Effector CD8-positive, alpha-beta T cell (primary cell): ENCODE measurements at regions not wholly inside any gene's neighbourhood (a gene's known extent, or its start where the extent isn't known, plus 50 kb on each side); places are given as distances from the start of the nearest gene placed in this dataset.

Experiments used
- DNase-seq: peaks from one replicate; lab custom pipeline; 2025; lab: John Stamatoyannopoulos, UW

DNA sequence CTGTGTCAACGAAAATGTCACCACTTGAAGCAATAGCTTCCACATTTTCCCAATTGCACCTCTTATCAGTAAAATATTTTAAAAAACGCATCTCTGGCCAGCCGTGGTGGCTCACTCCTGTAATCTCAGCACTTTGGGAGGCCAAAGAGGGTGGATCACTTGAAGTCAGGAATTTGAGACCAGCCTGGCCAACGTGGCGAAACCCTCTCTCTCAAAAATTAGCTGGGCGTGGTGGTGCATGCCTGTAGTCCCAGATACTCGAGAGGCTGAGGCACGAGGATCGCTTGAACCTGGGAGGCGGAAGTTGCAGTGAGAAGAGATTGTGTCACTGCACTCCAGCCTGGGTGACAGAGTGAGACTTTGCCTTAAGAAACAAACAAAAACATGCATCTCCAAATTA lies 210.1 kb upstream of the CHD1 start:
- no peak for DNase-seq

DNA sequence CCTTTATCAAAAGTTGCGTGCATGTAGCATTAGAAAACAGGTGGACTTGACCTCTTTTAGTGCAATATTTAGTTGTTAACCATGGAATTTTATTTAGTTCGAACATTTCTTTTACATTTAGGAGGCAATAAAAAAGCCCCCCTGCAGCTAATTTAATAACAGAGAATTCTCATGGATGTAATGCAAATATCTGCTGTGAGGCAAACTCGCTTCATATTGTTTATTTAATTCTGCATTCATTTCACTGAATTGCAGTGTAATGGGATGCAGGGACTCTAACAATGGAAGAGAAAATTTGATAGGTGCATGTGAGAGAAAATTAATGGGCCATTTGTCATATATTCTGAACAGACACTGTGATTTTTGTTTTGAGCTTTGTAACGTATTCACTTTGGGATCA lies 205.1 kb upstream of the CHD1 start:
- DNase-seq = no peak

DNA sequence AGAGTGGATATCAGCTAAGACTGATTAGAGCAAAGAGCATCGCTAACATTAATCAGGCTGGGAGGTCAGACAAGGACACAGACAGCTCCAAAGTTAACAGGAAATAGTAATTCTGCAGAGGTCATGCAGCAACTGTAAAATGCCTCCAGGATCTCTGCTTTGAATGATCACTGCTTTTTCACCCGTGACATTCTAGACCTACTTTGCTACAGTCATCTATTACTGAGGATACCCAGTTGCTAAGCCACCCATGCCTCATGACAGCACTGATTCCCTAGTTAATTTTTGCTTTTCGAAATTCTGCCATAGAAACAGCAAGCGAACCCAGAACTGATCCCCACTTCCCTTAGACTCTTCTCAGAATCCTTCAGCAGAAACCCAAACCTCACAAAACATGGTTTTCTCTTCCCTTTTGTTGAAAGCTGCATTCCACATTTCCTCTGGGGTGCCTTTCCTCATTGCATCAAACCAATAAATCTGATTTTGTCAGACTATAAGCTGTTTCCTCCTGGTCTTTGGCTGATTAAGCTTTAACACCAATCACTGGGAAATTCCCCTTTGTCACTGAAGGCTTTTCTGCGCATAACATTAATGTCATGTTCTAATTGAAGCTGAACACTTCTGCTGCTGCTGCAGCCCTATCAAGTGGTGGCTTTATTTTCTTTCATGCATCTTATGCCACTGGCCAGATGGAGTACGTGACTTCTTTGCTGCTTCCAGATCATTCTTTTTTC lies 201.1 kb upstream of the CHD1 start:
- DNase-seq = no peak

DNA sequence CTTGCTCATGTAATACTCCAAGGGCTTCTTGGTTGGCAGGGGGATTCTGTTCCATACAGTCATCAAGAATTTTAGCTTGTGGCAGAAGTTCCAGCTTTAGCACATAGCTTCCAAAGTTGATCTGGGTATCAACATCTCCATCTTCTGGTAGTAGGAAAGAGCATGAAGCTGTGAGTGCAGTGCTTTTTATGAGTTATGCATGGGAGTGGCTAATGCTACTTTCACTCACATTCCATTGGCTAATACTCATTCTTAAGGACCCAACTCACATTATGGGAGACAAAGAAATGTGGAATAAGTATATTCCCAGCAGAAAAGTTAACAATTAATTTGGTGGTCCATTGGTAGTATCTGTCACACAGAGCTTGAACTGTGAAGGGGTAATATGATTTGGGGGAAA lies 194.2 kb upstream of the CHD1 start:
- DNase-seq = no peak

DNA sequence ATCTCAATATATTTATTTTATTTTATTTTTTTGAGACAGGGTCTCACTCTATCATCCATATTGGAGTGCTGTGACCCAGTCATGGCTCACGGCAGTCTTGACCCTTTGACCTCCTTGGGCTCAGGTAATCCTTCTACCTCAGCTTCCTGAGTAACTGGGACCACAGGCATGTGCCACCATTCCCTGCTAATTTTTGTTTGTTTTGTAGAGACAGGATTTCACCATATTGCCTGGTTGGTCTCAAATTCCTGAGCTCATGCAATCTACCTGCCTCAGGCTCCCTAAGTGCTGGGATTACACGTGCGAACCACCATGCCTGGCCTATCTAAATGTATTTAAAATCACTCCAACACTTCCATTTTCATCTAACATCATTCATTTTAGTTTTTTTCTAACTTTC lies 190.5 kb upstream of the CHD1 start:
- DNase-seq = no peak

DNA sequence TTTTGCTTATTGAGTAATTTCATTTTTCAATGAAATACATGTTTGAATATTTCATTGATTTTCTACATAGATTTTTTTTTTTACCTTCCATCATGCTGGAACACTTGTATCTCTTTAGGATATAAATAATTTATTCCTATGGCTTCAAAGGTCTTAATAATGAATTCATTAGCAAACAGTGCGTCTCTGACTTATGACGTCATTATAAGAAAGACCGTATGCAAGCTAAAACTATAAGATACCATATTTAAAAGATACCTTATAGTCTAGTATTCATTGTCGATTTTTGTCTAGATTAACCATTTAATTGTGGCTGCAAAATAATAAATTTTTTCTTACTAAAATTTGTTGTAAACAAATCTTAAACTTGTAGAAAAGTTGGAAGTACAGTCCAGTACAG lies 187.7 kb upstream of the CHD1 start:
- DNase-seq = no peak

DNA sequence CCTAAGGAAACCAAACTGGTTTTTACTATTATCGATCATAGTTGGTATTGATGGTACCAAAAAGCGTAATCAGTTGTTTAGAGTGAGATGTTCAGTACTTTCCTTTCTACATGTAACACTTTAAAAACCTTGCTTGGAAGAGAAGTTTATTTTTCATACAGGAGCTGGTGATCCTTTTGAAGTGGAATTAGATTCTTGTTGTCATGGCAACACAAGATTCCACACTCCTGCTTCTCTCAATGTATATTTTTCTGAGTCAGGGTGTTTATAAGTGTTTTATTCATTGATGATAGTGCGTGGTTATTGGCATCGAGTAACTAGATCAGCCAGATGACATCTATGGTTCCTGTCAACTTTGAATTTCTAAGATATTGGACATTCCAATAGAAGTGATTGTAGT lies 181.1 kb upstream of the CHD1 start:
- no peak for DNase-seq

DNA sequence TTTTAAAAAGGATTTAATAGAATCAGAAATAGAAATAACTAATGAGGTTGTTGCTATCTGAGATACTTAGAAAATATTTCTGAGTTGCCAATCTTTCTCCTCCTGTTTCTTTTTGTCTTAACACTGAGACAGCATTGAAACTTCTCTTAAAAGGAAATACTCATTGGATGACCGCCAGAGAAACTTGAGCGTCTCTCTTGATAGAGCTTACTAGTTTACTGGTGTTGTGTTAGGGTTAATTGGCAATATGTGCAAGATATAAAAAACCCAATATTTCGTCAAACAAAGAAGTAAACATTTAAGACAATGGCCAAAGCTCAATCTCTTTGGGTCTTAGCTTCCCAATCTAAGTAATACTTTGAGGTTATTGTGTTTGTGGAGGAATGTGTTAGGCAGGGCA lies 176.4 kb upstream of the CHD1 start:
- no peak for DNase-seq

DNA sequence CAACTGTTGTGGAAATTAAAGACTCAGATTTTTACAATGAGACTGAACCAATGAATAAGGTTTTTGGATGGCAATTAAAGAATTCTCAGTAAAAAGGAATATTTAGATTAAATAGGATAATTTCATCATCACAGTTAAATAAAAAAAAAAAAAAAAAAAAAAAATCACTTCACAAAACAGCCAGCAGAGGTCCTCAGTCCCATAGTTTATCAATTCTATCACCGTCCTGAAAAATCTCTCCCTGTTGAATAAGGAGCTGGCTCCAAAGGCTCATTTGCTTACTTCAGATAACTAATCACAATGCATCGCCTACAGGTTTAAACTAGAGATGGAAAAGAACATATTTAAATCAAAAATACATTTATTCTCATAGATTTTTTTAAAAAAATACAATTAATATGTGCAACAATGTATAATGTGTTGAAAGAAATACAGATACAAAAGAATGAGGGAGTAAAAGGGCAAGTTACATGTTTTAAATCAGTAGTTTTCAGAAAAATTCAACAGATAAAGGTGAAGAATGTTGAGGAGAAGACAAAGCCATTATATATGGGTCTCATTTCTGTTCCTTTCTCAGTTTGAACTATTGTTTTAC lies 175.8 kb upstream of the CHD1 start:
- no peak for DNase-seq

DNA sequence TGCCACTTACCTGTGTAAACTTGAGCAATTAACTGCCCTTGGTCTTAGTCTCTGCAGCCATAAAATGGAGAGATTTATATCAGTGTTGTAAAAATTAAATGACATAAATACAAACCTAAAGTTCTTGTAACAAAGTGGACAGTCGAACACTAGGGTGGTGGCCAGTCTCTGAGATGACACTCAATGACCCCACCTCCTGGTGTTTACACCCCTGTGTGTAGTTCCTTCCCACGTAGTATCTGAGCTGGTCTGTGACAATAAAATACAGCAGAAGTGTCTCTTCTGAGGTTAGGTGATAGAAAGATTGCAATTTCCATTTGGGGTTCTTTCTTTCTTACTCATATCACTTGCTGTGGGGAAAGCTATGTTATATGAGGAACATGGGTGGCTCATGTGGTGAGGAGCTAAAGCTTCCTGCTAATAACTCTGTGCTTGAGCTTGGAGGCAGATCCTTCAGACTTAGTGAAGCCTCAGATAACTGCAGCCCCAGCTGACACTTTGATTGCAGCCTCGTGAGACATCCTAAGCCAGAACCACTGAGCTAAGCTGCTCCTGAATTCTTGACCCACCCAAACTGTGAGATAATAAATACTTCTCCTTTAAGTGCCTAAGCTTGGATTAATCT lies 173.4 kb upstream of the CHD1 start:
- DNase-seq = no peak

DNA sequence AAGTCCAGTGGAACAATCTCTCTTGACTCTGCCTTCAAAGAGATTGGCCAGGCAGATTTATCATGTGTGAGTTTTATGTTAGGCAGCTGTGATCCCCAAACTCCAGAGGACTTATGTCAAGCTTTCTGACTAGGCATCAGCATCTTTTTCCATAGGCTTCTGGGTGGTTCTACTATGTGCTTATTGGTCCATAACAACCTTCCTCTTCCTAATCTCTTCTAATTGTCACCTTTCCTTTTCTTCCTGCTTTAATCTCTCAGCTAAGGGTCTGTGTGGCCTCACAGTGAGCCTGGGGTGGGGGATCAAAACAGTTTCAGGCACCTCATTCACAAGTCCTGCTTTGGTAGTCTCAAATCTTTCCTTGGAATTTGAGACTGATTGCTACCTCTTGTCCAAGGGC lies 170.9 kb upstream of the CHD1 start:
- no peak for DNase-seq

DNA sequence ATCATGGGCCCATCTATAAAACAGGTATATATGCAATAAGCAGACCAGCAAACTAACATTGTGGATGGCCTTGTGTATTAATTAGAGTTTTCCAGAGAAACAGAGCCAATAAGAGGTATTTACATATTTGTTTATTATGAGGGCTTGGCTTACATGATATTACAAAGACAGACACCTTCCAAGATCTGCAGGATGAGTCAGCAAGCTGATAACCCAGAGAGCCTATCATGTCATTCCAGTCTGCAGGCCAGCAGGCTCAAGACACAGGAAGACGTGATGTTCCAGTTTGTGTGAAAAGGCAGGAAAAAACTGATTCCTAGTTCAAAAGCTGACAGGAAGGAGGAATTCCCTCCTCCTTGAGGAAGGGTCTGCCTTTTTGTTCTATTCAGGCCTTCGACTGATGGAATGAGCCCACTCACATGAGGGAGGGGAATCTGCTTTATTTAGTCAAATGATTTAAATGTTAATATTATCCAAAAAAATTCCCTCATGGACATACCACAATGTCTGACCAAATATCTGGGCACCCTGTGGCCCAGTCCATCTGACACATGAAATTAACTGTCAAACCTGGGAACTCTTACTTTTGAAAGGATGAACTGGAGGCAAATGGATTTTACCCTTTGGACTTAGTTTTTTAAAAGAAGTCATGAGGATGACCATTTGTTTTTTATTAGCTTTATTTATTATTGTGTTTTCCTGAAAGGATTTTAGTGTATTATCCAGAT lies 161.2 kb upstream of the CHD1 start:
- no peak for DNase-seq

DNA sequence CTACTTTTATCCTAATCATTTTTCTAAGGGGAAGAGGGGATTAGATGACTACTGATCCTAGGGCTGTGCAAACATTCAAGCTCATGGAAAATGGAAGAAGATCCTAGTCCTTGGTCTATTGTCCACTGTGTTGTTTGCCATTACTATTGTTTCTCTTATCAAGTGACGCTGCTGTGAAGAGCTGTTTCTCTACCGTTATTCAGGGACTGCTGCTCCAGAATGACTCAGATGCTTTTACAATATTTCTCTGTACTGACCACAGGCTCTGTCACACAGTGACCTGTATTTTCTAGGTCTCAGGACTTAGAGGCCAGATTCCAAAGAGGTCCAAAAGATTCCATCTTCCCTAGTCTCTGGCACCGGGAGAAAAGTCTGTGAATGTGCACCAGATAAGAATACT lies 159.5 kb upstream of the CHD1 start:
- DNase-seq = no peak

DNA sequence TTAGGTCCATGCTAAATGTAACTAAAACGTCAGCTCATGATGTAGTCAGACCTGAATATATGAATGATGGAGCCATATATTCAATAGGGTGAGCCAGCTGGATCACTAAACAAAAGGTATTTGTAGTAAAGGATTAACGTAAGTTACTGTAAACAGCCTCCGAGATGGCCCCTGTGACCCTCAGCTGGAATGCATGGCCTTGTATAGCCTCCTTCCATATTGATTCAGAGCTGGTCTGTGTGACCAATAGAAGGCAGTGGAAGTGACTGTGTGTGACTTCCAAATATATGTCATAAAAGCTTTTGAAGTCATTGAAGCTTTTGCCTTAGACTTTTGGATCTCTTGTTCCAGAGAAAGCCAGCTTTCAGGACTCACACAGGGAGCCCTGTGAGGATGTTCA lies 154.4 kb upstream of the CHD1 start:
- DNase-seq = no peak

DNA sequence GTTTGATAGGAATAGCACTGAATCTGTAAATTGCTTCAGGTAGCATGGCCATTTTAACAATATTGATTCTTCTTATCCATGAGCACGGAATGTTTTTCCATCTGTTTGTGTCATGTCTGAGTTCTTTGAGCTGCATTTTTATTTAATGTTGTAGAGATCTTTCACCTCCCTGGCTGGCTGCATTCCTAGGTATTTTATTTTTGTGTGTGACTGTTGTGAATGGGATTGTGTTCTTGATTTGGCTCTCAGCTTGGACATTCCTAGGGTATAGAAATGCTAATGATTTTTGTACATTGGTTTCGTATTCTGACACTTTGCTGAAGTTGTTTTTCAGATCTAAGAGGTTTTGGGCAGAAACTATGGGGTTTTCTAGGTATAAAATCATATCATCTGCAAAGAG lies 152.9 kb upstream of the CHD1 start:
- no peak for DNase-seq

DNA sequence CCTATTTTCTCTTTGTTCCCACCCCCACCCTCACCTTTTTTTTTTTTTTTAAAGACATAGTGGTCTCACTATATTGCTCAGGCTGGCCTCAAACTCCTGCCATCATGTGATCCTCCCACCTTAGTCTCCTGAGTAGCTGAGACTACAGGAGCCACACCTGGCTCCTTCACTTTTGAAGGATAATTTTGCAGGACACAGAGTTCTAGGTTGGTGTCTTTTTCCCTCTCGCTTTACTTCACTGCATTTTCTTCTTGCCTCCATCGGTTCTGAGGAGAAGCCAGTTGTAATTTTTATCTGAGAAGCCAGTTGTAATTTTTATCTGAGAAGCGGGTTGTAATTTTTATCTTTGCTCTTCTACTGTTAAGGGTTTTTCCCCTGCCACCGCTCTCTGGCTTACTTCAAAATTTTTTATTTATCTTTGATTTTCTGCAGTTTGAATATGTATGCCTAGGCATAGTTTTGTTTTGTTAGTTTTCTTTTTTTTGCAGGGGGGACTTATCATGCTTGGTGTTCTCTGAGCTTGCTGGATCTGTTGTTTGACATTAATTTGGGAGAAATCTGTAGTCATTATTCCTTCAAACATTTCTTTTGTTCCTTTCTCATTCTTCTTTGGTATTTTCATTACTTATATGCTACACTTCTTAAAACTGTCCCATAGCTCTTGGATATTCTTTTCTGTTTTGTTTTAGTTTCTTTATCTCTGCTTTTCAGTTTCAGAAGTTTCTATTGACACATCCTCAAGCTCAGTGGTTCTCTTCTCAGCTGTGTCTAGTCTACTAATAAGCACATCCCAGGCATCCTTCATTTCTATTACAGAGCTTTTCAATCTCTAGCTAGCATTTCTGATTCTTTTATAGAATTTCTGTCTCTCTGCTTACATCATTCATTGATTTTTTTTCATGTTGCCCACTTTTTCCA lies 148.2 kb upstream of the CHD1 start:
- no peak for DNase-seq

DNA sequence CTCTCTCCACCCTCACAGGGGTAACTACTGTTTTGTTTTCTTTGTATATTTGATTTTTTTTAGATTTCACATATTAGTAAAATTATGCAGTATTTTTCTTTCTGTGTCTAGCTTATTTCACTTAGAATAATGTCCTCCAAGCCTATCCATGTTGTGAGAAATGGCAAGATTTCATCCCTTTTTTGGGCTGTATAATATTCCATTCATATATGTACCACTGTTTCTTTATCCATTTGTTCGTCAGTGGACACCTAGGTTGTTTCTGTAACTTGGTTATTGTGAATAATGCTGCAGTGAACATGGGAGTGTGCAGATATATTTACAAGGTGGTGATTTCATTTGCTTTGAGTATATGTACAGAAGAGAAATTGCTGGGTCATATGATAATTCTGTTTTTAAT lies 144.0 kb upstream of the CHD1 start:
- DNase-seq = no peak

DNA sequence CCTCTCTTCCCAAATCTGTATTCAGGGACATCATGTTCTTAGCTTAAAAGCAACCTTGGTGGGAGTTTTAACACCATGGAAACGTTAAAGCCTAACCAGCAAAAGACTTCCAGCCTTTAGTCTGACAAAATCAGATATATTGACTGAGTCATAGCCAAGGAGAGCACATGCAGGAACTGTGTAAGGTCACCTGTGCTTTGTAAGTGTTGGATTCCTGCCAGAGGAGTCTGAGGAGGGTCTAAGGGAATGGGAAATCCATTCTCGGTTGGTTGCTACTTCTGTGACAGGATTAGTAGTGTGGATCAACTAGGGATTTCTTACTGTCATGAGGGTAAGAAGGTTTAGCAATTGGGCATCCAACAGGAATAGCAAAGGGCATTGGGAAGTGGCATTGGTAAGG lies 142.0 kb upstream of the CHD1 start:
- DNase-seq = no peak

DNA sequence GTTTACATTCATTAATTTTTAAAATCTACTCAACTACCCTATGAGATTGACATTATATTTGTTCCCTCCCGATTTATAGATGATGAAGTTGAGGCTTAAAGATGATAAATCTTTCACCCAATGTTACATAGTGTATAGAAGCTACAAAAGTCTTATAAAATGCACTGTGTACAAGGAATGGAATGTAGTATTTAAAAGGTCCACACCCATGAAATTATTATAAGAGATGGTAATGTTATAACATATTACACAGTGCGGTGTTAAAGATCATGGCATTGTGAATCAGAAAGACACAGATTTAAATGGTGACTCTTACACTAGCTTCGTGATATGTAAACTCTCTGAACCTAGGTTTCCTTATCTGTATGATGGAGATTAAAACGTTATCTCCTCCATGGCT lies 141.6 kb upstream of the CHD1 start:
- no peak for DNase-seq

DNA sequence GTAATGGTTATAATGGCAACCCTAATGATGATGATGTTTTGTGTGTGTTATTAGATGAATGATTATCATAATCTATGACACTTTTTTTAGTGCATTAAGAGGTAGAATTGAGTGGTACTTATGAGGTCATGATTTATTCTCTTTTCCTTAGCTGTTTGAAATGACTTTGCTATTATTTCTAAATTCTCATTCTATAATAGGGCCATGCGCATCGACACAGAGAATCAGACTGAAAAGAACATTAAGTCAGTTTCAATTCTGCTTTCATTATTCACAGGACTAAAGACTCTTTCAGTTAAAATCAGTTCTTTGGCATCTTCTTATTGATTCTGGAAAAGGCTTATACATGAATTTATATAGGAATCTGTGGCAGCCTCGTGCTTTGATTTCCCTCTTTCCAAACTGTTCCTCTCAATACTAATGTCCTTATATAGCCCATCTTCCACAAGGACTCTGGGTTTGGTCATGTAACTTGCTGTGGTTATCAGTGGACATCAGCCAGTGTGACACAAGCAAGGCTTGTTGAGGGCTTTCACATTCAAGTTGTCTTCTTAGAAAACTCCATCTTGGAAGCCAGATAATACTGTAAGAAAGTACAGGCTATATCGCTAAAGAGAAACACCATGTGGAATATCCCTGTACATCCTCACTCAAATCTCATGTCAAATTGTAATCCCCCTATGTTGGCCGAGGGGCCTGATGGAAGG lies 140.3 kb upstream of the CHD1 start:
- no peak for DNase-seq

DNA sequence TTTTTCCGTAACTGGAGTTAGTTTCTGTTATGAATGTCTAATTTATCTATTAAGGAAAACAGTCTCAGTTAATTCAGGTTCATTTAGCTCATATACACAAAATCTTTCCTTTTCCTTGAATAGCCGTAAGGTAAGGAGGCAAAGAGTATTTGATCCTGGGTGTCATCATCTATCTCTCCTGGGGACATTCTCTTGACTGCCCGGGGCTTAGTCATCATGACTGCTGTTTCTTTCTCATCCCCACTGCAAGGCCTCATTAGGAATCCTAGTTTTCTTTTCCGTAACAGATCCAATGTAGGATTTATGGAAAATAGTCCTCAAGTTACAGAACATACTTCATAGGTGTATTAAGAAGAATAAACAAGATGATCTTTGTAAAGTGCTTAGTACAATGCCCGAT lies 134.9 kb upstream of the CHD1 start:
- no peak for DNase-seq
